ENCODE measurements at regions not wholly inside any gene's neighbourhood (a gene's known extent, or its start where the extent isn't known, plus 50 kb on each side); places are given as distances from the start of the nearest gene placed in this dataset.

- no peak for TF ChIP-seq CTCF (IDR thresholded peaks at IDR 0.05)
- ATAC-seq (ENCODE audit: low FRiP score) (no peak), DNase-seq (ENCODE audit: low spot score) (no peak)
Measured at GRCh38 chr10:8778713-8779112, 724.2 kb downstream of the GATA3 start.

- TF ChIP-seq CTCF (IDR thresholded peaks at IDR 0.05) = no peak
- ATAC-seq (ENCODE audit: low FRiP score) (no peak), DNase-seq (ENCODE audit: low spot score) (no peak)
Measured at GRCh38 chr10:8787649-8788048, 733.2 kb downstream of the GATA3 start.

- DNase-seq (ENCODE audit: low spot score) (no peak), ATAC-seq (ENCODE audit: low FRiP score) (no peak)
- no peak for TF ChIP-seq CTCF (IDR thresholded peaks at IDR 0.05)
Measured at GRCh38 chr10:8790390-8790789, 735.9 kb downstream of the GATA3 start.

- no peak for DNase-seq (ENCODE audit: low spot score)
- no peak for ATAC-seq (ENCODE audit: low FRiP score)
- no peak for TF ChIP-seq CTCF (IDR thresholded peaks at IDR 0.05)
Measured at GRCh38 chr10:8794860-8795259, 740.4 kb downstream of the GATA3 start.

- ATAC-seq (ENCODE audit: low FRiP score) = no peak
- TF ChIP-seq CTCF (IDR thresholded peaks at IDR 0.05) = no peak
- DNase-seq (ENCODE audit: low spot score) = no peak
Measured at GRCh38 chr10:8800426-8800825, 745.9 kb downstream of the GATA3 start.

- no peak for ATAC-seq (ENCODE audit: low FRiP score)
- no peak for DNase-seq (ENCODE audit: low spot score)
- TF ChIP-seq CTCF (IDR thresholded peaks at IDR 0.05) = no peak
Measured at GRCh38 chr10:8803992-8804391, 749.5 kb downstream of the GATA3 start.

GRCh38 chr10:8810677-8811076 lies 756.2 kb downstream of the GATA3 start:
- no peak for TF ChIP-seq CTCF (IDR thresholded peaks at IDR 0.05)
- ATAC-seq (ENCODE audit: low FRiP score) (no peak), DNase-seq (ENCODE audit: low spot score) (no peak)
